Islet of Langerhans (tissue), 1 donor: ENCODE measurements at regions not wholly inside any gene's neighbourhood (a gene's known extent, or its start where the extent isn't known, plus 50 kb on each side); places are given as distances from the start of the nearest gene placed in this dataset.
"Not testable (repeated sequence)": the region's sequence is repeated elsewhere in the genome, so short reads cannot be mapped to it uniquely, and the experiment has no call there.

Experiments used
- FAIRE-seq: peaks from one replicate; lab custom pipeline; 2011; peaks lifted over from hg19 to GRCh38; lab: Jason Lieb, UNC

DNA sequence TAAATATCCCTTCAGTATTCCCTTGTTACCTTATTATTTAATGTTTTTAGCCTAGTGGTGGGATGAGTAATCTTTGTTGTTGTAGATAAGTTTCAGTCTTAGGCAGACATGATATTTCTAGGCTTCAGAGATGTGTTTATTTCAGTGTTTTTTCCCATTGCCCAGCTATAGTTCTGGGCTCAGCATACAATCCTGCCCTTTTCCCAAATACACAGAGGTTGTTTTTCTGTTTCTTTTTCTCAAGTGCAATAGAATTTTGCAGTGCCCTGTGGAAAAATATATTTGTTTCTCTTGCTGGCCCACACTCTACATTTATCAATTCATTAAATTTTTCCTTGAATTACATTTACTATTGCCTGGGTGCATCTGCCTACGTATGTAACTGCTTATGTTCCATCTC lies 321.8 kb downstream of the KCNJ3 start:
- no peak for FAIRE-seq

DNA sequence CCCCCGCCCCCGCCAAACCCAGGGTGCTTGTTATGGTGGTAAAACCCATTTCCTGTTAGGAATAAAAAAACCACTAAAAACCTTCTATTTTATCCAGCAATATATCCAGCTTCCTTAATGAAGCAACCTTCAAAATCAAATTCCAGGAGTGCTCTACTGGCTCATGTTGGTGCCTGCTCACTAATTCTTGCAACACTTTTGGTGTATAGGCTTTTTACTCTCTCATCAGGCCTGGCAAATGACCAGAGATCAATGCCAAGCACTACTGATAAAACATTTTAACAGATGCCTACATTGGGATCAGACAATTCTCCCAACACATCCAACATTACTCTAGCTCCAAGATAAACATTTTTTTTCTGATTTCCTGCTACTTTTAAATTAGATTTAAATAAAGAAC lies 312.4 kb downstream of the KCNJ3 start:
- no peak for FAIRE-seq

DNA sequence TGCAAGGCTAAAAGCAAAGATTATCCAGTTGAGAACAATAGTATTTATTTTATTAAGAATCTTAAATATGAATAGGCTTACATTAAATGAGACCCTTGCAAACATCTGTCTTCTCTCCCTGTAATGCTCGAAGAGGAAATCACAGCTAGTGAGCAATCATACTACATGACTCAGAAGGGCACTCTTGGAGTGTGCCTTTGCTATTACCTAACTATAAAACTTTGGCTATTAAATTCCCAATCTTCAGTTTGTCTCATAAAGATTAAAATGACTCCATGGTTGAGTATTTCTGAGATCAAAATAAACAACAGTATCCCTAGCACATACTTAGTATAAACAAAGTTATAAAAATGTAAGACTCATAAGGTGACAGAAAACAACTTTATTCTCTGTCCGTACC lies 296.9 kb downstream of the KCNJ3 start:
- FAIRE-seq = no peak

DNA sequence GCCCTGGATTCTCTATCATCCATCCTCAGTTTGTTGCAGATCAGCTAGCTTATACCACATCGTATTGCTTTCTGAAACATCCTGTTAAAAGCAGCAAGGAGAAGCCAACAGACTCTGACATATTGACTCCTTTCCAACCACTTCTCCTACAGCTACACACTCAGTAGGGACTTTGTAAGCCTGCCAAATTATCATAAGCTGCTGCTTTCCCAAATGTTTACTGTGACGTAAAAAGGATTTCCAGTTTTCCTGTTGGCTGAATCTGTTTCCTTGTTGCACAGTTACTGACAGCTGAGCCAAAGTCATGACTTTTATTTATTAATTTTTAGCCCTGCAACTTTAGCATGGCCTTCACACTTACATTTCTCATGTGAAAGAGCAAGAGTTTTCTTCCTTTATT lies 294.3 kb downstream of the KCNJ3 start:
- no peak for FAIRE-seq

DNA sequence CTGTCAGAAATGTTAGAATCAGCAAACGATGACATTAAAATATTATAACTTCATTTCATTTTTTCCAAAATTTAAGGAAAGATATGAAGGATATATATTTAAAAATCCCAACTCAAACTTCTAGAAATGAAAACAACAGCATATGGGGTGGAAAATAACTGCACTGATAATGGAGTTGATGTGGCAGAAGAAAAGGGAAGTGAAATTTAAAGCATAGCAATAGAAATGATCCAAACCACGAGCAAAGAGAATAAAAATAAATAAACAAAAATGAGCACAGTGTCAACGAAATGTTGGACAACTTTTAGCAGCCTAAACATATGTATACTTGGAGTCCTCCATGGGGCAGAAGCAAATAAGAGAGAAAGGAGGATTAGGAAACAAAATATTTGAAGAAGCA lies 280.2 kb downstream of the KCNJ3 start:
- no peak for FAIRE-seq

DNA sequence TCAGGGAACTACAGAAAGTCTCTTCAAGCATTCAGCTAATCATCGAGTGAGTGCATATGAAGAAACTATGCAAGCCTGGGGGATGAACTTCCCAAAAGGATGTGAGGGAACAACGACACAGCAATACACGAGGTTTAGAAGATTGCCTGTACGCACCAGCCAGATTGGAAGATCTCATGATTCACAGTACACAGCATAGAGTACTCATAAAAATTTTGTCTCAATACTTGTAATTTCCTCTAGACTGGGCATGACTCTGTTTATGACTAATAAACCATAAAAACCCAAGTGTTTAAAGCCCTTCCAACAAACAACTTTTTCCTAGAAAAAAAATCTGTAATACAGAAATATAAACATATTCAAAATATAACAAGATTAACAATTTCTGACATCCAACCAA lies 279.7 kb downstream of the KCNJ3 start:
- no peak for FAIRE-seq

DNA sequence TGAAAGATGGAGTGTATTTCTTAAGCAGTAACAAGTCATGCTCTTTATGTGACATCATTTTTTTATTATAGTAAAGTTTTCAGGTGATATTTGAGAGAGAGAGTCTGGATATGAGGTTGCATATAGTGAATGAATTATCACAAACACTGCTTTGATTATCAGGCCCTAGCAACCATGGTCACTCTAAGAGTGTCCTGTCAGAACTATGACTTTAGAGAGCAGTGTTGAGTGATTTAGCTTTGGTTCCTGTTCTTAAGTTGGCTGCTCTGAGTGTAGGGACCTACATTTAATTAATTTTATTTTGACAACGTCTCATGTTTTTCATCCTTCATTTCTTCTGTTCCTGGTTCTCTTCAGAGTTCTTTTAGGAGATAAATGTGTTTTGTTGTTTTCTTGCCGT lies 275.5 kb downstream of the KCNJ3 start:
- no peak for FAIRE-seq

DNA sequence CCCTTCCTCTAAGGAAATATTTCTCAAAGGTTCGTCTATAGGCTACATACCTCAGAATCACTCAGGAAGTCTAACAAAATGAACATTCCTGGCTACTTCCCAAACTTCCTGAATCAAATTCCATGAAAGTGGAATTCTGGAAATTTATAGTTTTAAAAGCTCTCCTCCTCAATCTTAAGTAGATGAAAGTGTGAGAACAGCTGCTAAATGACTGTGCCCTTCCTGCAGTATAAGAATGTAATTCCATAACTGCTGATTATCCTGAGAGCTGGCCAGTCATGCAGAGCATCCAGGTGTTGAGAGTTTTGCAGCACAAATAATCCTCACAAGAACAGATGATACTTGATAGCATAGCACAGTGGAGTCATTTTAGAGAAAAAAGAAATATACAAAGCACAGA lies 265.0 kb downstream of the KCNJ3 start:
- FAIRE-seq = no peak

DNA sequence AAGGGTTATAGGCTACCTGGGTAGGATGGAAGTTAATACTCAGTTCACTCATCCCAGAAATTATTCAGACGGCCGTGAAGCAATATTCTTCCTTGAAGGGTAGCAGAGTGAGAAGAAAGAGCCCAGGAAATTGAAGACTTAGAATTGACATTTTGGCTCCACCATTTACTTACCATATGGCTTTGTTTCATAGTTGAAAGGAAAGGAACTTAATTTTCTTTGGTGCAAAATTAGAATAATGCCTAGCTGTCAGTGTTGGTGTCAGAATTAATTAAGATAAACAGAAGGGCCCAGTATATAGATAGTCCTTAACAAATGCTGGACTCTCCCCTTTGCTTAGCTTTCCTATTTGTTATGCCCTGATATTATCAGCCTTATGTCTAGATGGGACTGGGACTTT lies 263.2 kb downstream of the KCNJ3 start:
- FAIRE-seq = no peak

DNA sequence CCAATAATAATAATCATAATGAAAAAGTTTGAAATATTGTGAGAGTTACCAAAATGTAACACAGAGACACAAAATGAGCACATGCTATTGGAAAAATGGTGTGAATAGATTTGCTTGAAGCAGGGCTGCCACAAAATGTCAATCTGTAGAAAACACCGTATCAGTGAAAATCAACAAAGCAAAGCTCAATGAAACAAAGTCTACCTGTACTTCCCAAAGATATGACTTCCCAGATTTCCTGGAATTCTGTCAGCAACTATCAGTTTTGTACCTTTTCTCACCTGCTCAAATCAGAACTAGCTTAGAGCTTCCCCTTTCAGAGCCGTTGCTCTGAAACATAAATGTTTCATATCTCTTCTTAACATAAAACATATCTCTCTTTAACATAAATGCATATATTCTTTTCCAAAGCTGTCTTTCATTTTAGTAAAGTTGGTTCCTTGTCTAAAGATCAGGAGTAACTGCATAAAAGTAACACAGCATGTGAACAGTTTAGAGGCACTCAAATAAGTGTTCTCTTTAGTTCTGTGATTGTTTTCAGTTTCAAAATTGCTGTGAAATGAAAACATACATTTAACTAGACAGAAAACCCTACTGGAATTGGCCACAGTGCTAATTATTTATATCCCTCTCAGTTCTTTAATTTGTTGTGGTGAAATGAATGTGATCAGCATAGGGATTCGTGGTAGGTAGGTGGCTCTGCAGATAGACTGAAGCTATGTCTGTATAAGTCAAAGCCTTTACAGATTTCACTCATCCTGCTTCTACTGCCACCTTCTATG lies 262.5 kb downstream of the KCNJ3 start:
- no peak for FAIRE-seq

DNA sequence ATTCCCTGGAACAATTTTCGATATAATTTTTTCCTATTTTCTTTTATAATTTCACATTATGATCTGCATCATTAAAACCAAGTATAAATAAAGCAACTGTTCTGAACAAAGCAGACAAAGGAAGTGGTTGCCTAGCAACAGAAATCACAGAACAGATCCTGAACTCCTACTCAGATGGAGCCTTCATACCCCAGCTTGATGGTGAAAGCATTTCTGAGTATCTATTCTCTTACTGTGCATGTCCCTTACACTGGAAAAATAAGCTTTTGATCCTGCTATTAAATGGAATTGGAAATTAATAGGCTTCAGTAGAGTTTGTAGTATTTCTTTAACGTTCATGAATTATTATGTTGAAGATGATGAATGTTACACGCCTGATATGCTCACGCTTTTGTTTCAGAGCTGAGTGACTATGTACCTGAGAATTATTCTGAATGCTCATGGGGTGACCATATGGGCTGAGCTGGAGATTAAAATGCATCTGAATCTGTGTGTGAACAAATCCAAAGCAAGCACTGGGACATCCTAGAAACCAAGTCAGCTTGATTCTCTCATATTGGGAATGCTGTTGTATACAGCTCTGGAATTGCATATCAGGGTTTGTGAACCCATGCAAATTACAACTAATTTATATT lies 254.0 kb downstream of the KCNJ3 start:
- no peak for FAIRE-seq

DNA sequence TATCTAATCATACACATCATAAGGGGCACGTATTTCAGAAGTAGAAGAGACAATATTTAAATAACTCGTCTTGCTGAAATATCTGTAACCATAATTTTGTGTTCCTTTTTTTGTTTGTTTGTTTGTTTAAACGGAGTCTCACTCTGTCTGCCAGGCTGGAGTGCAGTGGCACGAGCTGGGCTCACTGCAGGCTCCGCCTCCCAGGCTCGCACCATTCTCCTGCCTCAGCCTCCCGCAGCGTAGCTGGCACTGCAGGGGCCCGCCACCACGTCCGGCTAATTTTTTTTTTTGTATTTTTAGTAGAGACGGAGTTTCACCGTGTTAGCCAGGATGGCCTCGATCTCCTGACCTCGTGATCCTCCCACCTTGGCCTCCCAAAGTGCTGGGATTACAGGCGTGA lies 248.9 kb downstream of the KCNJ3 start:
- FAIRE-seq = not testable (repeated sequence)

DNA sequence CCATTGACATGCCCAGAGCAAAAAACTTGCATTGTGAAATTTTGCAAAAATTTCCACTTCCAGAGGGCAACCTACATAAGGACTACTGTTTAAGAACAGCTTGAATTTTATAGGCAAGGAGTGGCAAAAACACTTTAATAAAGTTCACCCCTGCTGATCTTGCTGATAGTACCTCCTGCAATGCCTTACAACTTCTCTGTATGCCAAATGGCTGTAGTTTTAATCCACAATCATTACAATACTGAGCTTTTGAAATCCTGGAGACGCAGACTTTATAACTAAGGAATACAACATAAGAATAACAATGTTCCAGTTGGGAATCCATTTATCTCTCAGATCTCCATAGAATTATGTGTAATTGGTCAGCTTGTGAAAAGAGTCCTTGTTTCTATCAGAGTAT lies 247.5 kb downstream of the KCNJ3 start:
- FAIRE-seq = no peak

DNA sequence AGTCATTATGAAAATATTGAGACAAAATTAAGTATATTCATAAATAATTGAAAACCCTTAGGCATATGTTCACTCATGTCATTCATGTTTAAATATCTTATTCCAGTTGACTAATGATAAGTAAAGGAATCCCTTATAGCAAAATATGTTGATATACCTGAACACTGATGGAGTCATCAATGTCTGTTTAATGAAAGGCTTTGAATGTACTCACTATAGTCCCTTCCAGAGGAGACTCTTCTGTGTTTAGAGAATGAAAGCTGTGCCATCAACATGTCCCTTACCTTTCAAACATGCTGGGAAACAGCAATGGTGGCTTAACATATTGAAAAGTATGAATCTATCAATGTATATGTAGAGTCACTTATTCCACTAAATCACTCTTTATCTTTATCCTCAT lies 242.9 kb downstream of the KCNJ3 start:
- FAIRE-seq = no peak

DNA sequence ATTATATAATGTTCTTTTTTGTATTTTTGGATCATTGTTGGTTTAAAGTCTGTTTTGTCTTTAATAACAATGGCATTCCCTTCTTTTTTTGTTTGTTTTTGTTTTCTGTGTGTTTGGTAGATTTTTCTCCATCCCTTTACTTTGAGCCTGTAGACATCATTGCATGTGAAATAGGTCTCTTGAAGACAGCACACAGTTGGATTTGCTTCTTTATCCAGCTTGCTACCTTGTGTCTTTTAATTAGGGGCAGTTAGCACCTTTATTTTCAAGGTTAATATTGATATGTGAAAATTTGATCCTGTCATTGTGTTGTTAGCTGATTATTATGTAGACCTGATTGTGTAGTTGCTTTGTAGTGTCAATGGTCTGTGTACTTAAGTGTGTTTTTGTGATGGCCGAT lies 235.7 kb downstream of the KCNJ3 start:
- FAIRE-seq = no peak

DNA sequence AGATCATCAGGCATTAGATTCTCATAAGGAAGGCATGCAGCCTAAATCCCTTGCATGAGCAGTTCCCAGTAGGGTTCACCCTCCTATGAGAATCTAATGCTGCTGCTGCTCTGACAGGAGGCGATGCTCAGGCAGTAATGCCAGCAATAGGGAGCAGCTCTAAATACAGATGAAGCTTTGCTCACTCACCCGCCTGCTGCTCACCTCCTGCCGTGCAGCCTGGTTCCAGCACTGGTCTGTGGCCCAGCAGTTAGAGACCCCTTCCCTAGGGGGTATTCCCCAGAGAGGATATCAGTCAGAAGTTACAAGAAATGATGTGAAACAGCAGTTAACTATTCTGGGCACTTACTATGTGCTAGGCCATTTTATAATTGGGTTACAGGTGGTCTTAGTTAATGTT lies 226.0 kb downstream of the KCNJ3 start:
- FAIRE-seq = no peak

DNA sequence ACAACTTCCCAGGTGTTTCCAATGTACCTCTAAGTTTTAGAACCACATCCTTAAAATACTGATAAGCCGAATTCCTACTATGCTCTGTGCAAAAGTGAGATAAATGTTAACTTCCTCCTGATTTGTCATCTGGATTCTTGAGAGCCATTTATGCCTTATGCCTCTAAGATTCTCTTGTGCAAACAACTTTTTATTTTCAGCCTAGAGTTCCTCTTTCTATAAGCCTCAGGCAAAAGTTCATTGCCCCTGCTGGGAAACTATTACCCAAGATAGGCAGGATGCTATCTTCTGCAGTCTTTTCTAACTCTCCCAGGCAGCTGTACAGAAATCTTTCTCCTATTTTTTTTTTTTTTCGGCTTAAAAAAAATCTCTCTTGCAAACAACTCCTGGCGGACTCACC lies 216.1 kb downstream of the KCNJ3 start:
- FAIRE-seq = no peak

DNA sequence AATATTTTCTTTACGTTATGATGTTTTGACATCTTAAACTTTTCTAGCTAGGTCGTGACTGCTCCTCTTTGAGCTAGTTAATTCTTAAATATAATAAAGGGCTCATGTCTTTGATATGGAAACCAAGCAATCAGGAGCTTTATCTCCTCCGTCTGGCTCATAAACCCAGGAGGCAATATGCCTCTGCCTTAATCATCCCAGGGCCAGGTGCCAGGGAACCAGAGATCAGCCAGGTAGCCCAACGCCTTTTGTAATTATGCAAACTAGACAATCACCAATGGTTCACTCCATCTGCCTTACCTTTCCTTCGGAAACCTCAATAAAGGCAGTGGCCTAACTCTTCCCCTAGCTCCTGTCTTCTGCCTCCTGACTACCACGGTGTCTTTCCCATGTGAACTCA lies 213.7 kb downstream of the KCNJ3 start:
- no peak for FAIRE-seq

DNA sequence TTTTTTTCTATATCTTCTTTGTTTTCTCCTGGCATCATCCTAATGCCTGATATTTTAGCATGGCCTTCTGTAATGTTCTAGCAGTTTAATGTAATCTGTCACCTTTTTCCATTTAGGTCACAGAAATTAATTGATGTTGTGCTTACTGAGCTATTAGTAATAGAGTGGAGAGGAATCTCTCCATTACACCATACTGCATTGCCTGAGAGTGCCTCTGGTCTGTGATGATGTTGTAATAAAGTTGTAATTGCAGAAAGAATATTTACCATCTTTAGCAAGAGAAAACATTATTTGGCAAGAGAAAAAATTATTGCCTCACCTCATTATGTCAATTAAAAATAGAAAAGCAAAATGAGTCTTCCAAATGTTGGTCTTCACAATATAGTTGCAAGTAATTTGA lies 213.2 kb downstream of the KCNJ3 start:
- no peak for FAIRE-seq

DNA sequence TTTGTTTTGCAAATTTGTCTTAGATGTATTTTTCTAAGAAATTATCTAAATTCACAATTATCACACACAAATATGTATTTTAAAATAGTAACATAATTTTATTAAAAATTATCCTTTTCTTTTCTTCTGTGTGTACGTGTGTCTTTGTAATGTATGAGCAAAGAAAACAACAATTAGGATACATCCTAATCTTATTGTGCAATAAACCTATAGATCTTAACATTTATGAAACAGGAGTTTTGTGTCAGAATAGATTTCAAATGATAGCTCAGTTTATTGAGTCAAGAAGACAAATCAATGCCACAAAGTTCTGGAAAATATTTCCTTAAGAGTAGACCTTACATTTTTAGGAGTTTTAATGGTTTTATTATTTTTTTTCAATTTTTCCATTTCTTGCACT lies 212.2 kb downstream of the KCNJ3 start:
- no peak for FAIRE-seq

DNA sequence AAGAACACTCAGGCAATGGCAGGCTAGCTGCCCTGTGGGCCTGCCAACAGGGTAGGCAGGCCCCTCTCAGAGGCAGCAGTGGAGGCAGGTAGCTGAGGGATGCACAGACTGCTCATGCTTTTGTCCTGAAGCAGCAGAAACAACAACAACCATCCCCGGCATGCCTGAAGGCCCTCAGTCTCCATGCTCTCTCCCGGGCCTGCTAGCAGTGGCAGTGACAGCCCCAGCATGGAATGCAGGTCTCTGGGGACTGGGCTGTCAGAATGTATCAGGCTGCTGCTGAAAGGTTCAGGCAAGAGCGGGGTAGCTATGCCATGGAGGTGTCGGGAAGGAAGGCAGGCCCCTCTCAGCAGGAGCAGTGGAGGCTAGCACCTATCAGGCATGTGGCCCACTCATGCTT lies 209.8 kb downstream of the KCNJ3 start:
- no peak for FAIRE-seq
